ENCODE measurements at regions not wholly inside any gene's neighbourhood (a gene's known extent, or its start where the extent isn't known, plus 50 kb on each side); places are given as distances from the start of the nearest gene placed in this dataset.
A peak's percentile ranks its signal among the peaks of the same experiment; 100 is the strongest.
"Not testable (repeated sequence)": the region's sequence is repeated elsewhere in the genome, so short reads cannot be mapped to it uniquely, and the experiment has no call there.

- no peak for DNase-seq (ENCODE audit: low spot score)
Measured at GRCh38 chr17:31622500-31622899, 231.0 kb downstream of the RAB11FIP4 start.

GRCh38 chr17:31621566-31621965, 230.1 kb downstream of the RAB11FIP4 start:
- no peak for DNase-seq (ENCODE audit: low spot score)

- not testable (repeated sequence) for DNase-seq (ENCODE audit: low spot score)
Measured at GRCh38 chr17:31611053-31611452, 219.6 kb downstream of the RAB11FIP4 start.

- no peak for DNase-seq (ENCODE audit: low spot score)
Measured at GRCh38 chr17:31609996-31610910, 218.8 kb downstream of the RAB11FIP4 start.

GRCh38 chr17:31609331-31609730, 217.9 kb downstream of the RAB11FIP4 start:
- no peak for DNase-seq (ENCODE audit: low spot score)

GRCh38 chr17:31608659-31609254, 217.3 kb downstream of the RAB11FIP4 start:
- DNase-seq (ENCODE audit: low spot score), result no peak

- no peak for DNase-seq (ENCODE audit: low spot score)
Measured at GRCh38 chr17:31605761-31606160, 214.3 kb downstream of the RAB11FIP4 start.

GRCh38 chr17:31604936-31605335, 213.5 kb downstream of the RAB11FIP4 start:
- DNase-seq (ENCODE audit: low spot score), result no peak

- DNase-seq (ENCODE audit: low spot score), result not testable (repeated sequence)
Measured at GRCh38 chr17:31600144-31600543, 208.7 kb downstream of the RAB11FIP4 start.

- DNase-seq (ENCODE audit: low spot score), result no peak
Measured at GRCh38 chr17:31598921-31599571, 207.6 kb downstream of the RAB11FIP4 start.

GRCh38 chr17:31598399-31598782, 206.9 kb downstream of the RAB11FIP4 start:
- no peak for DNase-seq (ENCODE audit: low spot score)

- no peak for DNase-seq (ENCODE audit: low spot score)
Measured at GRCh38 chr17:31597646-31598398, 206.3 kb downstream of the RAB11FIP4 start.

GRCh38 chr17:31596382-31597323, 205.2 kb downstream of the RAB11FIP4 start:
- DNase-seq (ENCODE audit: low spot score), result peak; percentile 94

GRCh38 chr17:31595666-31596381, 204.3 kb downstream of the RAB11FIP4 start:
- no peak for DNase-seq (ENCODE audit: low spot score)

GRCh38 chr17:31595076-31595475, 203.6 kb downstream of the RAB11FIP4 start:
- DNase-seq (ENCODE audit: low spot score), result no peak

GRCh38 chr17:31594416-31594815, 202.9 kb downstream of the RAB11FIP4 start:
- DNase-seq (ENCODE audit: low spot score), result no peak

GRCh38 chr17:31593806-31594205, 202.3 kb downstream of the RAB11FIP4 start:
- peak; percentile 33 for DNase-seq (ENCODE audit: low spot score)

GRCh38 chr17:31591924-31592323, 200.4 kb downstream of the RAB11FIP4 start:
- DNase-seq (ENCODE audit: low spot score), result no peak

- no peak for DNase-seq (ENCODE audit: low spot score)
Measured at GRCh38 chr17:31588512-31588911, 197.0 kb downstream of the RAB11FIP4 start.

- DNase-seq (ENCODE audit: low spot score), result no peak
Measured at GRCh38 chr17:31588034-31588433, 196.6 kb downstream of the RAB11FIP4 start.
